ENCODE measurements at regions not wholly inside any gene's neighbourhood (a gene's known extent, or its start where the extent isn't known, plus 50 kb on each side); places are given as distances from the start of the nearest gene placed in this dataset.
A peak's percentile ranks its signal among the peaks of the same experiment; 100 is the strongest.

GRCh38 chr10:33661580-33662336 lies 327.3 kb upstream of the NRP1 start:
- H3K4me3 ChIP-seq (replicated peaks; ENCODE audit: insufficient read depth, low read length), result no peak overlapping the region

GRCh38 chr10:33660329-33660728 lies 325.9 kb upstream of the NRP1 start:
- no peaks in the 10 kb centered on the region for H3K27me3 ChIP-seq (ENCODE audit: insufficient read depth, poor library complexity, severe bottlenecking)
- no peak for DNase-seq (ENCODE audit: low read depth in 1 of 2, low spot score in 1 of 2)
- no peak for TF ChIP-seq CTCF (IDR thresholded peaks at IDR 0.05; ENCODE audit: insufficient read depth, low read length)
- TF ChIP-seq REST (IDR thresholded peaks at IDR 0.05; ENCODE audit: insufficient replicate concordance, low read depth), result no peak
- no peak for TF ChIP-seq GABPA (IDR thresholded peaks at IDR 0.05; ENCODE audit: low read depth)
- no peak for TF ChIP-seq SPI1 (IDR thresholded peaks at IDR 0.05; ENCODE audit: borderline replicate concordance, low read depth)
- TF ChIP-seq POLR2AphosphoS5 (IDR thresholded peaks at IDR 0.05; ENCODE audit: low read depth), result no peak

More at GRCh38 chr10:33661580-33662336, 327.3 kb upstream of the NRP1 start:
- peak; percentile 84 to 93 for DNase-seq (ENCODE audit: low read depth in 1 of 2, low spot score in 1 of 2)
- no peaks in the 10 kb centered on the region for H3K27me3 ChIP-seq (ENCODE audit: insufficient read depth, poor library complexity, severe bottlenecking)
- H3K27ac ChIP-seq (replicated peaks), result peak overlapping the region; percentile 65
- TF ChIP-seq SPI1 (IDR thresholded peaks at IDR 0.05; ENCODE audit: borderline replicate concordance, low read depth), result peak; percentile 39; the same call in 1 of the 2 replicates
- TF ChIP-seq POLR2AphosphoS5 (IDR thresholded peaks at IDR 0.05; ENCODE audit: low read depth), result no peak; the same call in 1 of the 2 replicates
- peak; percentile 51; the same call in 1 of the 2 replicates for TF ChIP-seq GABPA (IDR thresholded peaks at IDR 0.05; ENCODE audit: low read depth)

GRCh38 chr10:33657913-33658312 lies 323.4 kb upstream of the NRP1 start:
- H3K27ac ChIP-seq (replicated peaks), result no peak overlapping the region
- H3K4me3 ChIP-seq (replicated peaks; ENCODE audit: insufficient read depth, low read length), result no peak overlapping the region
- no peaks in the 10 kb centered on the region for H3K27me3 ChIP-seq (ENCODE audit: insufficient read depth, poor library complexity, severe bottlenecking)
- DNase-seq (ENCODE audit: low read depth in 1 of 2, low spot score in 1 of 2), result no peak
- TF ChIP-seq POLR2AphosphoS5 (IDR thresholded peaks at IDR 0.05; ENCODE audit: low read depth), result no peak
- TF ChIP-seq SPI1 (IDR thresholded peaks at IDR 0.05; ENCODE audit: borderline replicate concordance, low read depth), result no peak
- no peak for TF ChIP-seq REST (IDR thresholded peaks at IDR 0.05; ENCODE audit: insufficient replicate concordance, low read depth)
- no peak for TF ChIP-seq GABPA (IDR thresholded peaks at IDR 0.05; ENCODE audit: low read depth)
- TF ChIP-seq CTCF (IDR thresholded peaks at IDR 0.05; ENCODE audit: insufficient read depth, low read length), result no peak

More at GRCh38 chr10:33660329-33660728, 325.9 kb upstream of the NRP1 start:
- H3K4me3 ChIP-seq (replicated peaks; ENCODE audit: insufficient read depth, low read length), result no peak overlapping the region
- no peak overlapping the region for H3K27ac ChIP-seq (replicated peaks)

GRCh38 chr10:33657154-33657908 lies 322.9 kb upstream of the NRP1 start:
- H3K27ac ChIP-seq (replicated peaks), result no peak overlapping the region
- H3K4me3 ChIP-seq (replicated peaks; ENCODE audit: insufficient read depth, low read length), result no peak overlapping the region
- H3K27me3 ChIP-seq (ENCODE audit: insufficient read depth, poor library complexity, severe bottlenecking), result no peaks in the 10 kb centered on the region
- no peak for DNase-seq (ENCODE audit: low read depth in 1 of 2, low spot score in 1 of 2)
- no peak for TF ChIP-seq CTCF (IDR thresholded peaks at IDR 0.05; ENCODE audit: insufficient read depth, low read length)
- TF ChIP-seq REST (IDR thresholded peaks at IDR 0.05; ENCODE audit: insufficient replicate concordance, low read depth), result no peak
- no peak for TF ChIP-seq POLR2AphosphoS5 (IDR thresholded peaks at IDR 0.05; ENCODE audit: low read depth)
- TF ChIP-seq SPI1 (IDR thresholded peaks at IDR 0.05; ENCODE audit: borderline replicate concordance, low read depth), result no peak
- no peak for TF ChIP-seq GABPA (IDR thresholded peaks at IDR 0.05; ENCODE audit: low read depth)

Measured in HL-60 (cell line).